GM12892 (cell line): ENCODE measurements at regions not wholly inside any gene's neighbourhood (a gene's known extent, or its start where the extent isn't known, plus 50 kb on each side); places are given as distances from the start of the nearest gene placed in this dataset.

Experiments used
- POLR2A ChIP-seq: IDR thresholded peaks from 2 replicates; pipeline ENCODE4 v1.6.1; 2011; ENCODE audit warnings: low read depth, low read length, control low read depth
- TAF1 ChIP-seq: IDR thresholded peaks from 2 replicates; pipeline ENCODE4 v1.6.1; 2011; ENCODE audit warnings: low read depth, mild to moderate bottlenecking, control low read depth, low read length, borderline replicate concordance

- no peak for TF ChIP-seq POLR2A
- TF ChIP-seq TAF1 = no peak
Observed at GRCh38 chr5:163913548-163913947, 408.1 kb downstream of the MAT2B start.
